HepG2 (cell line): ENCODE measurements at regions not wholly inside any gene's neighbourhood (a gene's known extent, or its start where the extent isn't known, plus 50 kb on each side); places are given as distances from the start of the nearest gene placed in this dataset.

ENCODE experiments used
- ATAC-seq: fragments of 200-7000 bp; cut with Tn5 transposase; 3 replicates; pipeline ENCODE4 v1.9.1; 2020; ENCODE audit warnings: mild to moderate bottlenecking, moderate library complexity
- BruUV-seq: library from RNA; stranded (reverse); fragments of 400-500 nt; replicated peaks from 2 replicates; lab custom pipeline; 2021; lab: Mats Ljungman, UMichigan
- CTCF ChIA-PET: fragments of 300-600 bp; formaldehyde crosslinking; extraction: SDS; loops from one replicate; lab custom pipeline; 2021; ENCODE audit warnings: low total read pairs, inconsistent platforms, low intra/inter-chr PET ratio; lab: Yijun Ruan, JAX
- POLR2A ChIA-PET: fragments of 350-600 bp; sonication (Branson Sonifier 250); formaldehyde crosslinking; loops from one replicate; lab custom pipeline; 2020; ENCODE audit warnings: antibody characterized with exemption, inconsistent platforms; lab: Yijun Ruan, JAX
- DNase-seq: peaks from one replicate; pipeline ENCODE4 v3.0.0-alpha.2; 2015; ENCODE audit warnings: low spot score
- FAIRE-seq: peaks from 3 replicates; lab custom pipeline; 2011; peaks lifted over from hg19 to GRCh38; lab: Jason Lieb, UNC
- H2AFZ ChIP-seq: one replicate; pipeline ENCODE4 v1.6.1; 2011; ENCODE audit warnings: low read length, inconsistent platforms
- H3K27ac ChIP-seq: fragments of 300-600 bp; 3 replicates; pipeline ENCODE4 v1.8.0; 2011; ENCODE audit warnings: mixed run types, mild to moderate bottlenecking, mixed read lengths, low read length, inconsistent platforms; ENCODE audit not compliant: insufficient read depth; ENCODE audit errors: extremely low read length
- H3K27me3 ChIP-seq, 2 experiments: fragments of 200-600 bp in 1 of 2; 2 replicates in 1 of 2; 3 replicates in 1 of 2; pipeline versions ENCODE4 v1.6.0 to v1.8.0; 2011; ENCODE audit warnings: low read length in 2 of 2, mild to moderate bottlenecking in 2 of 2, moderate library complexity in 2 of 2, inconsistent platforms in 1 of 2; ENCODE audit not compliant: insufficient read depth in 2 of 2, control insufficient read depth in 1 of 2
- H3K36me3 ChIP-seq, 2 experiments: fragments of 200-600 bp in 1 of 2; replicated peaks in 1 of 2; 2 replicates in 1 of 2; 3 replicates in 1 of 2; pipeline versions ENCODE4 v1.5.1 to v1.8.0; 2011; ENCODE audit warnings: low read length in 2 of 2, inconsistent platforms in 1 of 2; ENCODE audit not compliant: insufficient read depth in 2 of 2, control insufficient read depth in 1 of 2
- H3K4me1 ChIP-seq: 2 replicates; pipeline ENCODE4 v1.5.1; 2012; ENCODE audit warnings: low read length, inconsistent platforms; ENCODE audit not compliant: insufficient read depth
- H3K4me2 ChIP-seq: 2 replicates; pipeline ENCODE4 v1.6.0; 2011; ENCODE audit warnings: low read depth, low read length, inconsistent platforms
- H3K4me3 ChIP-seq, 3 experiments: fragments of 200-600 bp in 1 of 3; sonication (generic), shearing (Covaris generic) in 1 of 3; replicated peaks in 1 of 3; 2 replicates each; pipeline ENCODE4 v1.5.1; 2011 to 2016; ENCODE audit warnings: low read length in 3 of 3, inconsistent platforms in 2 of 3, low read depth in 2 of 3, mild to moderate bottlenecking in 2 of 3, control low read depth in 1 of 3, mixed read lengths in 1 of 3; ENCODE audit not compliant: insufficient read depth in 1 of 3
- H3K79me2 ChIP-seq: one replicate; pipeline ENCODE4 v1.6.1; 2011; ENCODE audit warnings: low read length, inconsistent platforms; ENCODE audit not compliant: insufficient read depth
- H3K9ac ChIP-seq: 2 replicates; pipeline ENCODE4 v1.6.0; 2011; ENCODE audit warnings: mild to moderate bottlenecking, low read depth, low read length, inconsistent platforms; ENCODE audit not compliant: insufficient read depth
- H3K9me3 ChIP-seq: 2 replicates; pipeline ENCODE4 v1.5.1; 2012; ENCODE audit warnings: mild to moderate bottlenecking, low read length
- H4K20me1 ChIP-seq: 2 replicates; pipeline ENCODE4 v1.6.0; 2011; ENCODE audit warnings: inconsistent platforms, mild to moderate bottlenecking, low read length, moderate library complexity; ENCODE audit not compliant: insufficient read depth
- HIVEP1 ChIP-seq: sonication (generic); formaldehyde crosslinking; IDR thresholded peaks from 2 replicates; pipeline ENCODE4 v1.4.0; 2020; ENCODE audit warnings: mild to moderate bottlenecking, missing genetic modification reagents
- MEIS2 ChIP-seq: sonication (generic); formaldehyde crosslinking; IDR thresholded peaks from 2 replicates; pipeline ENCODE4 v1.9.0; 2021; ENCODE audit warnings: mild to moderate bottlenecking, missing genetic modification reagents
- PHF5A ChIP-seq: IDR thresholded peaks from one replicate; pipeline ENCODE4 v1.6.1; 2018; ENCODE audit warnings: low read depth, missing genetic modification reagents; ENCODE audit not compliant: unreplicated experiment
- ZNF282 ChIP-seq: fragments of 450-650 bp; IDR thresholded peaks from 2 replicates; pipeline ENCODE4 v1.6.1; 2018; ENCODE audit not compliant: partially characterized antibody
- ZNF446 ChIP-seq: sonication (generic); formaldehyde crosslinking; IDR thresholded peaks from 2 replicates; pipeline ENCODE4 v1.5.0; 2020; ENCODE audit warnings: mild to moderate bottlenecking, missing genetic modification reagents
- ZNF552 ChIP-seq: sonication (generic); formaldehyde crosslinking; IDR thresholded peaks from 2 replicates; pipeline ENCODE4 v1.9.0; 2022; ENCODE audit warnings: missing genetic modification reagents, mild to moderate bottlenecking, borderline replicate concordance
- WGBS: methylation state at CpG from one replicate; pipeline ENCODE4 v1.1.6; 2017; ENCODE audit warnings: low lambda C conversion rate; 5-methylcytosine and 5-hydroxymethylcytosine counted together
- in situ Hi-C: cut with HindIII; loops from 2 replicates; pipeline ENCODE4 v1.10.0; 2017; ENCODE audit warnings: low pct_unique_long_range_greater_than_20kb; ENCODE audit not compliant: extremely low pct_ligation_motif_present
- intact Hi-C: fragments of 100-400 bp; cut with micrococcal nuclease; formaldehyde crosslinking; loops from one replicate; pipeline ENCODE4 v1.10.0; 2022; ENCODE audit not compliant: unreplicated experiment
- TF ChIP-seq, protein P1 (sequence below): IDR thresholded peaks from 2 replicates; pipeline ENCODE4 v1.6.1; 2016; ENCODE audit warnings: mild to moderate bottlenecking, missing biosample characterization, missing genetic modification reagents
- TF ChIP-seq, protein P2 (sequence below): sonication (generic); formaldehyde crosslinking; conservative IDR thresholded peaks from 2 replicates; pipeline ENCODE4 v1.4.0; 2020; ENCODE audit warnings: mild to moderate bottlenecking, missing genetic modification reagents, moderate library complexity

DNA sequence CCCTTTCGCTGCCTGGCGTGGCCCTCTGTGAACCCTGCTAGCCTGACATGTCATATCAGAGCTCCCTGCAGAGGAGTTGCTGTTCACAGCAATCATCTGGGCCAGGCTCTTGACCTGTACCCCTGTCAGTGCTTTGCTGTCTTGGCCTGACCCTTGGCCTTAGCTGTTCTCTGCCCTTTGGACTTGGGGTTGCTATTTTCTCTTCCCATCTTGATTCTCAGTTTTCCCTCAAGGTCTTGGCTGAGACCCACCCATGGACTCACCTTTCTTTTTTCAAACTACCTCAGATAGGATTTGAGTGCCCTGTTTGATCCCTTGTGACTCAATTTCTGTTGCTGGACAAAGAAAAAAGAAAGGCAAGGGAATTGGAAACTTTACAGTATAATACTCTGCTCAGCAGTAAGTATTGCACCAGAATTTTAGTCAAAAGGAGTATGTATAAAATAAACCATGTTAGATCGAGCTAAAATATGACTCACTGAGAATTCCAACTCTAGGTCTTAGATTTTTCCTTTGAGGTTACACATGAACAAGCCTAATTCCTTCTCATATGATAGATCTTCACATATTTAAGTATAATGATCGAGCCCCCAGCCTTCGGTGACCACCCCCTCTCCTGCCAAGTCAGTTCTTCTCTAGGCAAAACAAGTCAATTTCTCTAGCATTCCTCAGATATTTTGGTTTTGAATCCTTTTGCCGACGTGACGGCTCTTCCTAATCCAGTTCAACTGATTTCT lies 110.5 kb downstream of the NGF start:
- H3K27me3 ChIP-seq = no peaks in the 10 kb centered on the region
- no peaks in the 10 kb centered on the region for H4K20me1 ChIP-seq
- H3K79me2 ChIP-seq = no peaks in the 10 kb centered on the region
- CTCF ChIA-PET = no interaction called here
- H3K36me3 ChIP-seq = no peaks in the 10 kb centered on the region
- H3K27ac ChIP-seq = no peak overlapping the region
- no peak for TF ChIP-seq ZNF282
- H3K4me2 ChIP-seq = no peak overlapping the region
- no peak overlapping the region for H2AFZ ChIP-seq
- intact Hi-C loops = no loop called here
- no peak for DNase-seq
- no peak overlapping the region for H3K9ac ChIP-seq
- 34% methylated on average over 6 of the region's 8 CpGs for WGBS
- no peak for FAIRE-seq
- no peak for ATAC-seq
- BruUV-seq = no TSS peak
- H3K4me3 ChIP-seq = no peak overlapping the region
- in situ Hi-C loops = no loop called here
- H3K4me1 ChIP-seq = no peaks in the 10 kb centered on the region
- H3K9me3 ChIP-seq = no peaks in the 10 kb centered on the region
- POLR2A ChIA-PET = no interaction called here

DNA sequence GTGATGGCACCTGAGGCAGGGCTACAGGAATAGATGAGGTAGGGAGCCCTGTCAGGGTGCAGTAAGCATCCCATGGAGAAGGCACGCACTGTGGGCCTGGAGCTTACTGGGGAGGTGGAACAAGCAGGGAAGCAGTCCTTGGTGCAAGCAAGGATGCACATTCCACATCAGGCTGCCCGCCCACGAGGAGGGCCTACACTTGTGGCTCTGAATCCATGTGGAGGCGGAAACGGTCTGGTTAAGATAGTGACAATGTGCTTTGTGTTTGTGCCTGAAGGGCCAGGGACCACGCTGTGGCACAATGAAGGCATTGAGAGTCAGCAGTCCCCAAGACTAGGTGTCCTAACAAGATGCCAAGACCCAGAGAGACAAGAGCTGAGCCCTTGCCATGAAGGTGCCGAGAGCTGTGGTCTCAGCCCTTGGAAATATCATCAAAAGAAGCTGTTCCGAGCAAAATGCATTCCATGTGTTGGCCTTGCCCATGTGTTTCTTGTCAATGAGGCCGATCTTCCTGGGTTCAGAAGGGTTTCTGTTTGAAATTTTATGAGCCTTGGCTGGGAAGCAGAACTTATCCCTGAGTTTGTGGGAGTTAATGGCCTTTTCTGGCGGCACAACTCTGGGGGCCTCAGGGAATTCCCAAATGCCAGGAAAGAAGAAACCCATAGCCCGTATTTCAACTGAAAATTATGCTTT lies 111.9 kb downstream of the NGF start:
- Histone ChIP-seq H3K79me2 (no peaks in the 10 kb centered on the region), H3K4me1 (no peaks in the 10 kb centered on the region), H3K4me3 (no peak overlapping the region), H3K9me3 (no peaks in the 10 kb centered on the region), H3K4me2 (no peak overlapping the region), H3K36me3 (no peaks in the 10 kb centered on the region), H4K20me1 (no peaks in the 10 kb centered on the region), H3K9ac (no peak overlapping the region), H3K27ac (no peak overlapping the region), H3K27me3 (no peaks in the 10 kb centered on the region), H2AFZ (no peak overlapping the region)
- no peak for ATAC-seq
- 41% methylated on average over 4 of the region's 11 CpGs for WGBS
- ChIA-PET CTCF (no interaction called here), POLR2A (no interaction called here)
- intact Hi-C loops (no loop called here), in situ Hi-C loops (no loop called here)
- no TSS peak for BruUV-seq
- TF ChIP-seq ZNF446 (CRISPR knock-in tag) (no peak), HIVEP1 (CRISPR knock-in tag) (no peak), PHF5A (no peak), ZNF552 (CRISPR knock-in tag) (no peak), MEIS2 (CRISPR knock-in tag) (no peak)
- TF ChIP-seq, protein P1, sequence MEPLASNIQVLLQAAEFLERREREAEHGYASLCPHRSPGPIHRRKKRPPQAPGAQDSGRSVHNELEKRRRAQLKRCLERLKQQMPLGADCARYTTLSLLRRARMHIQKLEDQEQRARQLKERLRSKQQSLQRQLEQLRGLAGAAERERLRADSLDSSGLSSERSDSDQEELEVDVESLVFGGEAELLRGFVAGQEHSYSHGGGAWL (CRISPR knock-in tag) = no peak
- TF ChIP-seq, protein P2, sequence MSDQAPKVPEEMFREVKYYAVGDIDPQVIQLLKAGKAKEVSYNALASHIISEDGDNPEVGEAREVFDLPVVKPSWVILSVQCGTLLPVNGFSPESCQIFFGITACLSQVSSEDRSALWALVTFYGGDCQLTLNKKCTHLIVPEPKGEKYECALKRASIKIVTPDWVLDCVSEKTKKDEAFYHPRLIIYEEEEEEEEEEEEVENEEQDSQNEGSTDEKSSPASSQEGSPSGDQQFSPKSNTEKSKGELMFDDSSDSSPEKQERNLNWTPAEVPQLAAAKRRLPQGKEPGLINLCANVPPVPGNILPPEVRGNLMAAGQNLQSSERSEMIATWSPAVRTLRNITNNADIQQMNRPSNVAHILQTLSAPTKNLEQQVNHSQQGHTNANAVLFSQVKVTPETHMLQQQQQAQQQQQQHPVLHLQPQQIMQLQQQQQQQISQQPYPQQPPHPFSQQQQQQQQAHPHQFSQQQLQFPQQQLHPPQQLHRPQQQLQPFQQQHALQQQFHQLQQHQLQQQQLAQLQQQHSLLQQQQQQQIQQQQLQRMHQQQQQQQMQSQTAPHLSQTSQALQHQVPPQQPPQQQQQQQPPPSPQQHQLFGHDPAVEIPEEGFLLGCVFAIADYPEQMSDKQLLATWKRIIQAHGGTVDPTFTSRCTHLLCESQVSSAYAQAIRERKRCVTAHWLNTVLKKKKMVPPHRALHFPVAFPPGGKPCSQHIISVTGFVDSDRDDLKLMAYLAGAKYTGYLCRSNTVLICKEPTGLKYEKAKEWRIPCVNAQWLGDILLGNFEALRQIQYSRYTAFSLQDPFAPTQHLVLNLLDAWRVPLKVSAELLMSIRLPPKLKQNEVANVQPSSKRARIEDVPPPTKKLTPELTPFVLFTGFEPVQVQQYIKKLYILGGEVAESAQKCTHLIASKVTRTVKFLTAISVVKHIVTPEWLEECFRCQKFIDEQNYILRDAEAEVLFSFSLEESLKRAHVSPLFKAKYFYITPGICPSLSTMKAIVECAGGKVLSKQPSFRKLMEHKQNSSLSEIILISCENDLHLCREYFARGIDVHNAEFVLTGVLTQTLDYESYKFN (CRISPR knock-in tag) = no peak
- no peak for FAIRE-seq
- no peak for DNase-seq
